H9 (cell line): ENCODE measurements at regions not wholly inside any gene's neighbourhood (a gene's known extent, or its start where the extent isn't known, plus 50 kb on each side); places are given as distances from the start of the nearest gene placed in this dataset.

ENCODE experiments used
- DNase-seq: peaks from one replicate; pipeline ENCODE4 v3.0.0-alpha.2; 2017
- H2AFZ ChIP-seq: one replicate; pipeline ENCODE4 v1.6.1; 2013; ENCODE audit warnings: mild to moderate bottlenecking, low read length, control low read depth, moderate library complexity
- H2AK5ac ChIP-seq: 2 replicates; pipeline ENCODE4 v1.6.1; 2013; ENCODE audit warnings: low read length, control low read depth, mixed read lengths; ENCODE audit not compliant: insufficient read length
- H2BK120ac ChIP-seq: one replicate; pipeline ENCODE4 v1.6.1; 2013; ENCODE audit warnings: low read depth, mild to moderate bottlenecking, low read length, control low read depth, inconsistent platforms; ENCODE audit not compliant: poor library complexity, severe bottlenecking
- H2BK12ac ChIP-seq: 2 replicates; pipeline ENCODE4 v1.6.1; 2013; ENCODE audit warnings: low read length, control low read depth, mixed read lengths, low read depth; ENCODE audit not compliant: insufficient read length
- H2BK15ac ChIP-seq: 2 replicates; pipeline ENCODE4 v1.6.1; 2013; ENCODE audit warnings: low read depth, low read length, control low read depth
- H2BK20ac ChIP-seq: one replicate; pipeline ENCODE4 v1.6.1; 2013; ENCODE audit warnings: low read depth, mild to moderate bottlenecking, low read length, control low read depth, inconsistent platforms; ENCODE audit not compliant: poor library complexity, severe bottlenecking
- H2BK5ac ChIP-seq: 2 replicates; pipeline ENCODE4 v1.6.1; 2013; ENCODE audit warnings: low read length, control low read depth, mixed read lengths; ENCODE audit not compliant: insufficient read length
- H3K14ac ChIP-seq: 2 replicates; pipeline ENCODE4 v1.6.1; 2013; ENCODE audit warnings: low read length, control low read depth; ENCODE audit not compliant: insufficient read depth
- H3K18ac ChIP-seq: 2 replicates; pipeline ENCODE4 v1.6.1; 2013; ENCODE audit warnings: low read depth, mild to moderate bottlenecking, mixed read lengths, low read length, control low read depth; ENCODE audit not compliant: insufficient read length
- H3K23ac ChIP-seq: 2 replicates; pipeline ENCODE4 v1.6.1; 2013; ENCODE audit warnings: low read length, control low read depth, mixed read lengths, low read depth; ENCODE audit not compliant: insufficient read length
- H3K23me2 ChIP-seq: 2 replicates; pipeline ENCODE4 v1.6.1; 2013; ENCODE audit warnings: low read depth, mild to moderate bottlenecking, mixed read lengths, low read length, control low read depth; ENCODE audit not compliant: insufficient read length, poor library complexity, severe bottlenecking
- H3K27ac ChIP-seq: 2 replicates; pipeline ENCODE4 v1.5.1; 2013; ENCODE audit warnings: low read length, control low read depth, mixed read lengths, low read depth; ENCODE audit not compliant: insufficient read length
- H3K27me3 ChIP-seq: 2 replicates; pipeline ENCODE4 v1.6.1; 2013; ENCODE audit warnings: low read length, control low read depth, inconsistent platforms; ENCODE audit not compliant: insufficient read depth
- H3K4ac ChIP-seq: 2 replicates; pipeline ENCODE4 v1.6.1; 2013; ENCODE audit warnings: low read depth, mild to moderate bottlenecking, control low read depth, inconsistent platforms, low read length, moderate library complexity
- H3K4me1 ChIP-seq: 2 replicates; pipeline ENCODE4 v1.6.1; 2013; ENCODE audit warnings: low read length, control low read depth, inconsistent platforms; ENCODE audit not compliant: insufficient read depth
- H3K4me2 ChIP-seq: 2 replicates; pipeline ENCODE4 v1.6.1; 2013; ENCODE audit warnings: low read length, control low read depth, mixed read lengths; ENCODE audit not compliant: insufficient read length, insufficient read depth
- H3K56ac ChIP-seq: 2 replicates; pipeline ENCODE4 v1.6.1; 2013; ENCODE audit warnings: low read depth, mild to moderate bottlenecking, mixed read lengths, low read length, control low read depth; ENCODE audit not compliant: insufficient read length
- H3K79me1 ChIP-seq: 2 replicates; pipeline ENCODE4 v1.6.1; 2013; ENCODE audit warnings: low read depth, mild to moderate bottlenecking, moderate library complexity, low read length, control low read depth, inconsistent platforms; ENCODE audit not compliant: insufficient read depth, poor library complexity, severe bottlenecking
- H3K79me2 ChIP-seq: 2 replicates; pipeline ENCODE4 v1.6.1; 2013; ENCODE audit warnings: low read length, control low read depth, inconsistent platforms; ENCODE audit not compliant: insufficient read depth
- H3K9ac ChIP-seq: 2 replicates; pipeline ENCODE4 v1.6.1; 2013; ENCODE audit warnings: low read length, control low read depth, mixed read lengths; ENCODE audit not compliant: insufficient read length; ENCODE audit errors: extremely low read depth
- H3K9me3 ChIP-seq: one replicate; pipeline ENCODE4 v1.6.1; 2013; ENCODE audit warnings: low read depth, low read length, inconsistent platforms; ENCODE audit not compliant: control insufficient read depth
- H3T11ph ChIP-seq: one replicate; pipeline ENCODE4 v1.6.1; 2013; ENCODE audit warnings: mild to moderate bottlenecking, low read length, control low read depth, inconsistent platforms
- H4K20me1 ChIP-seq: one replicate; pipeline ENCODE4 v1.6.1; 2013; ENCODE audit not compliant: control insufficient read depth, insufficient read length, insufficient read depth
- H4K5ac ChIP-seq: 2 replicates; pipeline ENCODE4 v1.6.1; 2013; ENCODE audit warnings: low read depth, mild to moderate bottlenecking, mixed read lengths, low read length, control low read depth; ENCODE audit not compliant: insufficient read length
- H4K8ac ChIP-seq: replicated peaks from 2 replicates; pipeline ENCODE4 v1.6.1; 2013; ENCODE audit warnings: low read length, control low read depth, mixed read lengths, low read depth; ENCODE audit not compliant: insufficient read length
- H4K91ac ChIP-seq: 2 replicates; pipeline ENCODE4 v1.6.1; 2013; ENCODE audit warnings: low read depth, mild to moderate bottlenecking, moderate library complexity, mixed read lengths, low read length, control low read depth; ENCODE audit not compliant: insufficient read length
- H3K27ac Mint-ChIP-seq, 3 experiments: 2 replicates in 2 of 3; 3 replicates in 1 of 3; pipeline ENCODE4 v1.8.0; 2020 to 2021; ENCODE audit warnings: mixed read lengths in 3 of 3, mild to moderate bottlenecking in 1 of 3, moderate library complexity in 1 of 3
- H3K27me3 Mint-ChIP-seq: 2 replicates; pipeline ENCODE4 v1.8.0; 2021; ENCODE audit warnings: low read depth, mild to moderate bottlenecking, moderate library complexity, mixed read lengths
- H3K36me3 Mint-ChIP-seq, 3 experiments: 2 replicates in 2 of 3; 3 replicates in 1 of 3; pipeline ENCODE4 v1.8.0; 2020 to 2021; ENCODE audit warnings: low read depth in 3 of 3, mixed read lengths in 3 of 3; ENCODE audit not compliant: insufficient read depth in 1 of 3
- H3K4me1 Mint-ChIP-seq, 2 experiments: 2 replicates each; pipeline ENCODE4 v1.8.0; 2020; ENCODE audit warnings: mixed read lengths in 2 of 2
- H3K4me3 Mint-ChIP-seq, 2 experiments: 2 replicates in 1 of 2; 3 replicates in 1 of 2; pipeline ENCODE4 v1.8.0; 2020 to 2021; ENCODE audit warnings: mild to moderate bottlenecking in 2 of 2, mixed read lengths in 2 of 2, moderate library complexity in 1 of 2
- H3K9me3 Mint-ChIP-seq, 2 experiments: 2 replicates in 1 of 2; 3 replicates in 1 of 2; pipeline ENCODE4 v1.8.0; 2020; ENCODE audit warnings: mild to moderate bottlenecking in 2 of 2, mixed read lengths in 2 of 2, moderate library complexity in 1 of 2
- CTCF ChIP-seq: fragments of 200-600 bp; sonication (generic); conservative IDR thresholded peaks from 3 replicates; pipeline ENCODE4 v1.8.0; 2021; ENCODE audit warnings: antibody characterized with exemption, mild to moderate bottlenecking
- WGBS: extraction: QIAGEN DNeasy Blood & Tissue Kit; methylation state at CpG from one replicate; pipeline ENCODE4 v1.1.7; 2013; ENCODE audit warnings: missing lambda C conversion rate, low lambda C conversion rate, mixed read lengths; ENCODE audit not compliant: insufficient read length; ENCODE audit errors: extremely low coverage; 5-methylcytosine and 5-hydroxymethylcytosine counted together

- H3T11ph ChIP-seq, result no peak overlapping the region
- no peak overlapping the region; a peak in 1 of 7 replicates for H3K27ac Mint-ChIP-seq
- H2AFZ ChIP-seq, result no peak overlapping the region
- H3K18ac ChIP-seq, result no peak overlapping the region
- no peak overlapping the region for H2AK5ac ChIP-seq
- DNase-seq, result peak; percentile 47
- H3K4me1 Mint-ChIP-seq, result peaks cover 27 to 34% of the 10 kb centered on the region in 2 experiments
- no peak overlapping the region for H3K9ac ChIP-seq
- no peak overlapping the region for H3K27ac ChIP-seq
- H3K27me3 ChIP-seq, result no peaks in the 10 kb centered on the region; the same call in 1 of the 2 replicates
- H3K79me1 ChIP-seq, result no peaks in the 10 kb centered on the region
- H3K56ac ChIP-seq, result no peak overlapping the region
- peaks cover 81% of the 10 kb centered on the region for H3K27me3 Mint-ChIP-seq
- H2BK15ac ChIP-seq, result no peak overlapping the region
- no peak overlapping the region for H2BK5ac ChIP-seq
- H3K4me1 ChIP-seq, result peaks cover 6% of the 10 kb centered on the region; the same call in 1 of the 2 replicates
- no peak overlapping the region for H4K5ac ChIP-seq
- no peak overlapping the region; a peak in 1 of 5 replicates for H3K4me3 Mint-ChIP-seq
- H3K79me2 ChIP-seq, result no peaks in the 10 kb centered on the region
- H3K23ac ChIP-seq, result no peak overlapping the region
- TF ChIP-seq CTCF, result no peak
- H3K9me3 ChIP-seq, result no peaks in the 10 kb centered on the region
- WGBS, result no CpG with 5 or more reads among the region's 10 CpGs
- H3K14ac ChIP-seq, result no peak overlapping the region
- H2BK12ac ChIP-seq, result no peak overlapping the region
- H3K36me3 Mint-ChIP-seq, result no peaks in the 10 kb centered on the region
- H2BK20ac ChIP-seq, result no peak overlapping the region
- no peak overlapping the region for H3K4me2 ChIP-seq
- H4K91ac ChIP-seq, result no peak overlapping the region
- no peaks in the 10 kb centered on the region for H4K20me1 ChIP-seq
- no peak overlapping the region for H2BK120ac ChIP-seq
- H3K4ac ChIP-seq, result no peak overlapping the region
- H3K9me3 Mint-ChIP-seq, result peaks cover 0 to 2% of the 10 kb centered on the region in 2 experiments; a peak in 2 of 5 replicates
- H4K8ac ChIP-seq, result no peak overlapping the region
- H3K23me2 ChIP-seq, result no peaks in the 10 kb centered on the region
Observed at GRCh38 chr15:77748078-77749064, 115.7 kb upstream of the LINGO1 start.
